HepG2 (cell line): ENCODE measurements at regions not wholly inside any gene's neighbourhood (a gene's known extent, or its start where the extent isn't known, plus 50 kb on each side); places are given as distances from the start of the nearest gene placed in this dataset.

Source experiments
- ATF5 ChIP-seq: sonication (generic); formaldehyde crosslinking; IDR thresholded peaks from 2 replicates; pipeline ENCODE4 v1.4.0; 2020; ENCODE audit warnings: mild to moderate bottlenecking, low read depth, missing genetic modification reagents
- CBX1 ChIP-seq: IDR thresholded peaks from one replicate; pipeline ENCODE4 v1.6.1; 2016; ENCODE audit warnings: antibody characterized with exemption, low read depth
- CREB3 ChIP-seq: sonication (generic); formaldehyde crosslinking; IDR thresholded peaks from 2 replicates; pipeline ENCODE4 v1.5.0; 2020; ENCODE audit warnings: missing genetic modification reagents
- ETS1 ChIP-seq: sonication (generic); formaldehyde crosslinking; IDR thresholded peaks from 2 replicates; pipeline ENCODE4 v1.4.0; 2020; ENCODE audit warnings: missing genetic modification reagents
- JUNB ChIP-seq: sonication (generic); formaldehyde crosslinking; IDR thresholded peaks from 2 replicates; pipeline ENCODE4 v1.8.0; 2022; ENCODE audit warnings: missing genetic modification reagents, mild to moderate bottlenecking, borderline replicate concordance
- MBNL3 ChIP-seq: fragments of 250-450 bp; sonication (Bioruptor Pico); conservative IDR thresholded peaks from 2 replicates; pipeline ENCODE4 v1.8.0; 2022; ENCODE audit warnings: mild to moderate bottlenecking, inconsistent platforms
- PAF1 ChIP-seq: IDR thresholded peaks from 2 replicates; pipeline ENCODE4 v1.6.1; 2016; ENCODE audit warnings: missing genetic modification reagents, missing compliant biosample characterization
- PTBP1 ChIP-seq: fragments of 200-400 bp; formaldehyde crosslinking; IDR thresholded peaks from 2 replicates; pipeline ENCODE4 v1.6.1; 2018; ENCODE audit warnings: low read length, low read depth; ENCODE audit not compliant: poor library complexity, severe bottlenecking
- REL ChIP-seq: sonication (generic); formaldehyde crosslinking; conservative IDR thresholded peaks from 2 replicates; pipeline ENCODE4 v1.8.0; 2022; ENCODE audit warnings: mild to moderate bottlenecking, missing genetic modification reagents, moderate library complexity
- RFXANK ChIP-seq: IDR thresholded peaks from 2 replicates; pipeline ENCODE4 v1.6.1; 2016
- ZFP36L1 ChIP-seq: sonication (generic); formaldehyde crosslinking; IDR thresholded peaks from 2 replicates; pipeline ENCODE4 v1.8.0; 2022; ENCODE audit warnings: mild to moderate bottlenecking, missing genetic modification reagents, moderate library complexity
- ZNF121 ChIP-seq: sonication (generic); formaldehyde crosslinking; IDR thresholded peaks from 2 replicates; pipeline ENCODE4 v1.5.0; 2020; ENCODE audit warnings: mild to moderate bottlenecking, missing genetic modification reagents
- ZNF207 ChIP-seq: fragments of 450-650 bp; IDR thresholded peaks from 2 replicates; pipeline ENCODE4 v1.6.1; 2016; ENCODE audit warnings: antibody characterized with exemption, borderline replicate concordance
- ZNF44 ChIP-seq: sonication (generic); formaldehyde crosslinking; IDR thresholded peaks from 2 replicates; pipeline ENCODE4 v1.5.1; 2020; ENCODE audit warnings: mild to moderate bottlenecking, missing genetic modification reagents
- ZNF563 ChIP-seq: sonication (generic); formaldehyde crosslinking; IDR thresholded peaks from 2 replicates; pipeline ENCODE4 v1.8.0; 2022; ENCODE audit warnings: mild to moderate bottlenecking, moderate library complexity, missing genetic modification reagents

- TF ChIP-seq ETS1 (CRISPR knock-in tag) (no peak), ZNF121 (CRISPR knock-in tag) (no peak), REL (CRISPR knock-in tag) (no peak), ZNF44 (CRISPR knock-in tag) (no peak), CREB3 (no peak), MBNL3 (no peak), PAF1 (no peak), ZFP36L1 (no peak), ZNF563 (CRISPR knock-in tag) (no peak), CBX1 (no peak), ZNF207 (no peak), RFXANK (no peak), JUNB (no peak), ATF5 (no peak), PTBP1 (no peak)
These were observed 52.5 kb upstream of the UNC5B start (continued) for GRCh38 chr10:71159892-71160291.
